ENCODE measurements at regions not wholly inside any gene's neighbourhood (a gene's known extent, or its start where the extent isn't known, plus 50 kb on each side); places are given as distances from the start of the nearest gene placed in this dataset.

- ChIA-PET POLR2A (no interaction called here), CTCF (no interaction called here)
- intact Hi-C loops (cut with micrococcal nuclease) = no loop called here
- ATAC-seq (no peak), DNase-seq (no peak)
- no peaks in the 10 kb centered on the region for H3K36me3 Mint-ChIP-seq (ENCODE audit: low read depth)
- H3K9me3 Mint-ChIP-seq = no peaks in the 10 kb centered on the region
- no peak overlapping the region for H3K27ac Mint-ChIP-seq
- H3K4me1 Mint-ChIP-seq (ENCODE audit: low read depth) = no peaks in the 10 kb centered on the region
- no peak overlapping the region for H3K4me3 Mint-ChIP-seq
- TF ChIP-seq CTCF (IDR thresholded peaks at IDR 0.05) = no peak
- peaks cover 7% of the 10 kb centered on the region for H3K27me3 Mint-ChIP-seq
Measured at GRCh38 chr9:6098431-6098830, 83.0 kb upstream of the RANBP6 start.

GRCh38 chr9:6096821-6097220 lies 81.4 kb upstream of the RANBP6 start:
- H3K36me3 Mint-ChIP-seq (ENCODE audit: low read depth) = no peaks in the 10 kb centered on the region
- POLR2A ChIA-PET = no interaction called here
- no peaks in the 10 kb centered on the region for H3K4me1 Mint-ChIP-seq (ENCODE audit: low read depth)
- H3K27ac Mint-ChIP-seq = no peak overlapping the region
- peak; percentile 74 for ATAC-seq
- intact Hi-C loops (cut with micrococcal nuclease) = no loop called here
- CTCF ChIA-PET = no interaction called here
- no peaks in the 10 kb centered on the region for H3K9me3 Mint-ChIP-seq
- TF ChIP-seq CTCF (IDR thresholded peaks at IDR 0.05) = no peak
- peaks cover 7% of the 10 kb centered on the region for H3K27me3 Mint-ChIP-seq
- H3K4me3 Mint-ChIP-seq = no peak overlapping the region
- DNase-seq = peak; percentile 12

- H3K4me1 Mint-ChIP-seq (ENCODE audit: low read depth) = no peaks in the 10 kb centered on the region
- no peak overlapping the region for H3K4me3 Mint-ChIP-seq
- CTCF ChIA-PET = interaction anchor here (1.0 kb wide), 1 partner anchor 37 kb away, joined by 3 read pairs; no protein-coding TSS in a partner anchor
- no peak for TF ChIP-seq CTCF (IDR thresholded peaks at IDR 0.05)
- no peak for ATAC-seq
- no peak for DNase-seq
- H3K9me3 Mint-ChIP-seq = no peaks in the 10 kb centered on the region
- intact Hi-C loops (cut with micrococcal nuclease) = no loop called here
- no peaks in the 10 kb centered on the region for H3K36me3 Mint-ChIP-seq (ENCODE audit: low read depth)
- POLR2A ChIA-PET = no interaction called here
- H3K27me3 Mint-ChIP-seq = peaks cover 2% of the 10 kb centered on the region
- H3K27ac Mint-ChIP-seq = no peak overlapping the region
Measured at GRCh38 chr9:6090277-6091210, 75.1 kb upstream of the RANBP6 start.

GRCh38 chr9:6089300-6089699 lies 73.9 kb upstream of the RANBP6 start:
- Mint-ChIP-seq H3K27ac (no peak overlapping the region), H3K36me3 (ENCODE audit: low read depth) (no peaks in the 10 kb centered on the region), H3K4me3 (no peak overlapping the region), H3K9me3 (no peaks in the 10 kb centered on the region), H3K4me1 (ENCODE audit: low read depth) (no peaks in the 10 kb centered on the region), H3K27me3 (peaks cover under 1% of the 10 kb centered on the region)
- DNase-seq (no peak), ATAC-seq (no peak)
- no peak for TF ChIP-seq CTCF (IDR thresholded peaks at IDR 0.05)
- ChIA-PET POLR2A (no interaction called here), CTCF (interaction anchor here (1.0 kb wide), 1 partner anchor 35 kb away, joined by 3 read pairs; no protein-coding TSS in a partner anchor)
- intact Hi-C loops (cut with micrococcal nuclease) = no loop called here

DNA sequence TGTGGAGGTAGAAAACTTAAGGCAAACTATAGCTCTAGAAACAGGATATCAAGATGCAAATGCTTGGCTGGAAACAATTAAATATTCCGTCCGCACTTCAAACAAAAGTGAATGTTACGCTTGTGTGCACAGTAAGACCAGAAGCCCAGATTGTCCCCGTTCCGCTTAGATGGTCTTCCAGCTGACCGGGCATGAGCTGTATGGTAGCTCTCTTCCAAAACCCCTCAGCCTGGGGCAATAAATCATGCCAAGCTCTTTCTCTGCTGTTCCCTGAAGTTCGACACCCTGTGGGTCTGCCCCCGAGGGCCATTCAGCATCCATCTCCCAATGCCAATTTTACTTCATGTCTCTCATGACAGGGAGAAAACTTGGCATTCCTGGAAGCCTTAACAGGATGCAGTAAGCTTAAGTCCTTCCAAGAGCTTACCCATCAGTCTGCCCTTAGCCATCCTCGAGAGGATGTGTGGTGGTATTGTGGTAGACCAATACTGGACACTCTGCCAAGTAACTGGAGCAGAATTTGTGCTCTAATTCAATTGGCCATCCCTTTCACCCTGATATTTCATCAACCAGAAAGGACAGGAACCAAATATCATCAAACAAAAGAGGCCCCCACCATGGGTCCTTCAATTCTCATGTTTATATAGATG lies 70.7 kb upstream of the RANBP6 start:
- ATAC-seq = no peak
- H3K27me3 Mint-ChIP-seq = no peaks in the 10 kb centered on the region
- ChIA-PET POLR2A (no interaction called here), CTCF (no interaction called here)
- no peak for TF ChIP-seq CTCF (IDR thresholded peaks at IDR 0.05)
- DNase-seq = no peak
- H3K9me3 Mint-ChIP-seq = no peaks in the 10 kb centered on the region
- no peak overlapping the region for H3K4me3 Mint-ChIP-seq
- intact Hi-C loops (cut with micrococcal nuclease) = no loop called here
- H3K36me3 Mint-ChIP-seq (ENCODE audit: low read depth) = no peaks in the 10 kb centered on the region
- no peaks in the 10 kb centered on the region for H3K4me1 Mint-ChIP-seq (ENCODE audit: low read depth)
- H3K27ac Mint-ChIP-seq = no peak overlapping the region
